ENCODE measurements at regions not wholly inside any gene's neighbourhood (a gene's known extent, or its start where the extent isn't known, plus 50 kb on each side); places are given as distances from the start of the nearest gene placed in this dataset.

GRCh38 chr5:3391210-3391609, 204.4 kb upstream of the IRX1 start:
- 85% methylated on average over 5 of the region's 7 CpGs for WGBS (ENCODE audit: insufficient coverage)
- H3K9me3 ChIP-seq (ENCODE audit: control extremely low read depth in 1 of 5, control insufficient read depth in 4 of 5, insufficient read depth in 2 of 5, low read depth in 1 of 5, low read length in 4 of 5): no peaks in the 10 kb centered on the region
- H3K27me3 ChIP-seq (replicated peaks in 2 of 5; ENCODE audit: control insufficient read depth in 4 of 5, insufficient read depth in 5 of 5, low read length in 4 of 5): peaks cover 0 to 2% (median 0%) of the 10 kb centered on the region in 5 experiments
- H3K36me3 ChIP-seq (ENCODE audit: control insufficient read depth in 4 of 4, insufficient read depth in 4 of 4, low read length in 3 of 4): no peaks in the 10 kb centered on the region
- no peak overlapping the region for H3K4me3 ChIP-seq (ENCODE audit: control insufficient read depth in 1 of 7, extremely low read depth in 1 of 7, insufficient read depth in 4 of 7, low read depth in 2 of 7, low read length in 6 of 7)
- POLR2A ChIA-PET: no interaction called here
- H3K4me1 ChIP-seq (ENCODE audit: control extremely low read depth in 1 of 4, control insufficient read depth in 4 of 4, insufficient read depth in 4 of 4, low read length in 3 of 4): no peaks in the 10 kb centered on the region
- CTCF ChIA-PET: no interaction called here
- no peak for DNase-seq
- no peak overlapping the region for H3K27ac ChIP-seq (ENCODE audit: insufficient read depth in 1 of 2, low read depth in 1 of 2, low read length in 2 of 2, poor library complexity in 1 of 2, severe bottlenecking in 2 of 2)

- no peak overlapping the region for H3K27ac ChIP-seq (ENCODE audit: insufficient read depth in 1 of 2, low read depth in 1 of 2, low read length in 2 of 2, poor library complexity in 1 of 2, severe bottlenecking in 2 of 2)
- no peak overlapping the region for H3K4me3 ChIP-seq (ENCODE audit: control insufficient read depth in 1 of 7, extremely low read depth in 1 of 7, insufficient read depth in 4 of 7, low read depth in 2 of 7, low read length in 6 of 7)
- H3K27me3 ChIP-seq (replicated peaks in 2 of 5; ENCODE audit: control insufficient read depth in 4 of 5, insufficient read depth in 5 of 5, low read length in 4 of 5): no peaks in the 10 kb centered on the region
- H3K9me3 ChIP-seq (ENCODE audit: control extremely low read depth in 1 of 5, control insufficient read depth in 4 of 5, insufficient read depth in 2 of 5, low read depth in 1 of 5, low read length in 4 of 5): no peaks in the 10 kb centered on the region
- DNase-seq: no peak
- 56% methylated on average over 4 of the region's 11 CpGs for WGBS (ENCODE audit: insufficient coverage)
- ChIA-PET CTCF (no interaction called here), POLR2A (no interaction called here)
- no peaks in the 10 kb centered on the region for H3K36me3 ChIP-seq (ENCODE audit: control insufficient read depth in 4 of 4, insufficient read depth in 4 of 4, low read length in 3 of 4)
- no peaks in the 10 kb centered on the region for H3K4me1 ChIP-seq (ENCODE audit: control extremely low read depth in 1 of 4, control insufficient read depth in 4 of 4, insufficient read depth in 4 of 4, low read length in 3 of 4)
These were observed 206.1 kb upstream of the IRX1 start for GRCh38 chr5:3389471-3390026.

- CTCF ChIA-PET: no interaction called here
- Histone ChIP-seq H3K4me3 (ENCODE audit: control insufficient read depth in 1 of 7, extremely low read depth in 1 of 7, insufficient read depth in 4 of 7, low read depth in 2 of 7, low read length in 6 of 7) (no peak overlapping the region), H3K9me3 (ENCODE audit: control extremely low read depth in 1 of 5, control insufficient read depth in 4 of 5, insufficient read depth in 2 of 5, low read depth in 1 of 5, low read length in 4 of 5) (no peaks in the 10 kb centered on the region), H3K27ac (ENCODE audit: insufficient read depth in 1 of 2, low read depth in 1 of 2, low read length in 2 of 2, poor library complexity in 1 of 2, severe bottlenecking in 2 of 2) (no peak overlapping the region), H3K4me1 (ENCODE audit: control extremely low read depth in 1 of 4, control insufficient read depth in 4 of 4, insufficient read depth in 4 of 4, low read length in 3 of 4) (no peaks in the 10 kb centered on the region), H3K27me3 (replicated peaks in 2 of 5; ENCODE audit: control insufficient read depth in 4 of 5, insufficient read depth in 5 of 5, low read length in 4 of 5) (no peaks in the 10 kb centered on the region), H3K36me3 (ENCODE audit: control insufficient read depth in 4 of 4, insufficient read depth in 4 of 4, low read length in 3 of 4) (no peaks in the 10 kb centered on the region)
- POLR2A ChIA-PET: no interaction called here
- WGBS (ENCODE audit: insufficient coverage): 93% methylated on average over 15 of the region's 17 CpGs
- no peak for DNase-seq
These were observed 209.0 kb upstream of the IRX1 start for GRCh38 chr5:3386637-3387036.

GRCh38 chr5:3385991-3386519, 209.6 kb upstream of the IRX1 start:
- WGBS (ENCODE audit: insufficient coverage): 86% methylated on average over 15 of the region's 16 CpGs
- DNase-seq: no peak
- H3K27ac ChIP-seq (ENCODE audit: insufficient read depth in 1 of 2, low read depth in 1 of 2, low read length in 2 of 2, poor library complexity in 1 of 2, severe bottlenecking in 2 of 2): no peak overlapping the region
- ChIA-PET POLR2A (no interaction called here), CTCF (no interaction called here)
- no peaks in the 10 kb centered on the region for H3K4me1 ChIP-seq (ENCODE audit: control extremely low read depth in 1 of 4, control insufficient read depth in 4 of 4, insufficient read depth in 4 of 4, low read length in 3 of 4)
- no peaks in the 10 kb centered on the region for H3K36me3 ChIP-seq (ENCODE audit: control insufficient read depth in 4 of 4, insufficient read depth in 4 of 4, low read length in 3 of 4)
- no peaks in the 10 kb centered on the region for H3K9me3 ChIP-seq (ENCODE audit: control extremely low read depth in 1 of 5, control insufficient read depth in 4 of 5, insufficient read depth in 2 of 5, low read depth in 1 of 5, low read length in 4 of 5)
- no peaks in the 10 kb centered on the region for H3K27me3 ChIP-seq (replicated peaks in 2 of 5; ENCODE audit: control insufficient read depth in 4 of 5, insufficient read depth in 5 of 5, low read length in 4 of 5)
- H3K4me3 ChIP-seq (ENCODE audit: control insufficient read depth in 1 of 7, extremely low read depth in 1 of 7, insufficient read depth in 4 of 7, low read depth in 2 of 7, low read length in 6 of 7): no peak overlapping the region

- H3K27ac ChIP-seq (ENCODE audit: insufficient read depth in 1 of 2, low read depth in 1 of 2, low read length in 2 of 2, poor library complexity in 1 of 2, severe bottlenecking in 2 of 2): no peak overlapping the region
- H3K4me3 ChIP-seq (ENCODE audit: control insufficient read depth in 1 of 7, extremely low read depth in 1 of 7, insufficient read depth in 4 of 7, low read depth in 2 of 7, low read length in 6 of 7): no peak overlapping the region
- ChIA-PET POLR2A (interaction anchor here (0.6 kb wide), 1 partner anchor 229 kb away, joined by 3 read pairs; no protein-coding TSS in a partner anchor), CTCF (no interaction called here)
- no peaks in the 10 kb centered on the region for H3K9me3 ChIP-seq (ENCODE audit: control extremely low read depth in 1 of 5, control insufficient read depth in 4 of 5, insufficient read depth in 2 of 5, low read depth in 1 of 5, low read length in 4 of 5)
- 89% methylated on average over 6 of the region's 7 CpGs for WGBS (ENCODE audit: insufficient coverage)
- DNase-seq: no peak
- no peaks in the 10 kb centered on the region for H3K27me3 ChIP-seq (replicated peaks in 2 of 5; ENCODE audit: control insufficient read depth in 4 of 5, insufficient read depth in 5 of 5, low read length in 4 of 5)
- no peaks in the 10 kb centered on the region for H3K4me1 ChIP-seq (ENCODE audit: control extremely low read depth in 1 of 4, control insufficient read depth in 4 of 4, insufficient read depth in 4 of 4, low read length in 3 of 4)
- no peaks in the 10 kb centered on the region for H3K36me3 ChIP-seq (ENCODE audit: control insufficient read depth in 4 of 4, insufficient read depth in 4 of 4, low read length in 3 of 4)
These were observed 211.1 kb upstream of the IRX1 start for GRCh38 chr5:3384531-3384930.

GRCh38 chr5:3382782-3383181, 212.8 kb upstream of the IRX1 start:
- 89% methylated on average over 9 of the region's 9 CpGs for WGBS (ENCODE audit: insufficient coverage)
- POLR2A ChIA-PET: no interaction called here
- CTCF ChIA-PET: no interaction called here

GRCh38 chr5:3382151-3382550, 213.5 kb upstream of the IRX1 start:
- no peak for DNase-seq
- H3K27me3 ChIP-seq (replicated peaks in 2 of 5; ENCODE audit: control insufficient read depth in 4 of 5, insufficient read depth in 5 of 5, low read length in 4 of 5): no peaks in the 10 kb centered on the region
- H3K4me3 ChIP-seq (ENCODE audit: control insufficient read depth in 1 of 7, extremely low read depth in 1 of 7, insufficient read depth in 4 of 7, low read depth in 2 of 7, low read length in 6 of 7): no peak overlapping the region
- ChIA-PET CTCF (no interaction called here), POLR2A (no interaction called here)
- H3K36me3 ChIP-seq (ENCODE audit: control insufficient read depth in 4 of 4, insufficient read depth in 4 of 4, low read length in 3 of 4): no peaks in the 10 kb centered on the region
- H3K9me3 ChIP-seq (ENCODE audit: control extremely low read depth in 1 of 5, control insufficient read depth in 4 of 5, insufficient read depth in 2 of 5, low read depth in 1 of 5, low read length in 4 of 5): no peaks in the 10 kb centered on the region
- no peak overlapping the region for H3K27ac ChIP-seq (ENCODE audit: insufficient read depth in 1 of 2, low read depth in 1 of 2, low read length in 2 of 2, poor library complexity in 1 of 2, severe bottlenecking in 2 of 2)
- 93% methylated on average over 10 of the region's 10 CpGs for WGBS (ENCODE audit: insufficient coverage)
- no peaks in the 10 kb centered on the region for H3K4me1 ChIP-seq (ENCODE audit: control extremely low read depth in 1 of 4, control insufficient read depth in 4 of 4, insufficient read depth in 4 of 4, low read length in 3 of 4)

More at GRCh38 chr5:3382782-3383181, 212.8 kb upstream of the IRX1 start:
- no peaks in the 10 kb centered on the region for H3K4me1 ChIP-seq (ENCODE audit: control extremely low read depth in 1 of 4, control insufficient read depth in 4 of 4, insufficient read depth in 4 of 4, low read length in 3 of 4)
- no peak overlapping the region for H3K4me3 ChIP-seq (ENCODE audit: control insufficient read depth in 1 of 7, extremely low read depth in 1 of 7, insufficient read depth in 4 of 7, low read depth in 2 of 7, low read length in 6 of 7)
- no peaks in the 10 kb centered on the region for H3K36me3 ChIP-seq (ENCODE audit: control insufficient read depth in 4 of 4, insufficient read depth in 4 of 4, low read length in 3 of 4)
- no peaks in the 10 kb centered on the region for H3K9me3 ChIP-seq (ENCODE audit: control extremely low read depth in 1 of 5, control insufficient read depth in 4 of 5, insufficient read depth in 2 of 5, low read depth in 1 of 5, low read length in 4 of 5)
- no peak for DNase-seq
- H3K27ac ChIP-seq (ENCODE audit: insufficient read depth in 1 of 2, low read depth in 1 of 2, low read length in 2 of 2, poor library complexity in 1 of 2, severe bottlenecking in 2 of 2): no peak overlapping the region
- H3K27me3 ChIP-seq (replicated peaks in 2 of 5; ENCODE audit: control insufficient read depth in 4 of 5, insufficient read depth in 5 of 5, low read length in 4 of 5): no peaks in the 10 kb centered on the region
